Ovary (tissue), 3 donors: ENCODE measurements at regions not wholly inside any gene's neighbourhood (a gene's known extent, or its start where the extent isn't known, plus 50 kb on each side); places are given as distances from the start of the nearest gene placed in this dataset.
"Not testable (repeated sequence)": the region's sequence is repeated elsewhere in the genome, so short reads cannot be mapped to it uniquely, and the experiment has no call there.

Source experiments
- EP300 ChIP-seq: sonication (generic); formaldehyde crosslinking; IDR thresholded peaks from one replicate; pipeline ENCODE4 v1.6.1; 2017; ENCODE audit warnings: antibody characterized with exemption
- POLR2A ChIP-seq: fragments of 450-650 bp; IDR thresholded peaks from one replicate; pipeline ENCODE4 v1.6.1; 2017; ENCODE audit warnings: antibody characterized with exemption, mild to moderate bottlenecking, moderate library complexity
- TF ChIP-seq, protein P1 (sequence below), 3 donors: fragments of 450-650 bp in 2 of 3; fragments of 200-600 bp in 1 of 3; IDR thresholded peaks; one replicate each; pipeline versions ENCODE4 v1.5.1 to v1.8.0; 2016 to 2022; ENCODE audit warnings: antibody characterized with exemption in 3 of 3, mild to moderate bottlenecking in 1 of 3
- donor health status: DM: no; HTN: no; CAD: no.

DNA sequence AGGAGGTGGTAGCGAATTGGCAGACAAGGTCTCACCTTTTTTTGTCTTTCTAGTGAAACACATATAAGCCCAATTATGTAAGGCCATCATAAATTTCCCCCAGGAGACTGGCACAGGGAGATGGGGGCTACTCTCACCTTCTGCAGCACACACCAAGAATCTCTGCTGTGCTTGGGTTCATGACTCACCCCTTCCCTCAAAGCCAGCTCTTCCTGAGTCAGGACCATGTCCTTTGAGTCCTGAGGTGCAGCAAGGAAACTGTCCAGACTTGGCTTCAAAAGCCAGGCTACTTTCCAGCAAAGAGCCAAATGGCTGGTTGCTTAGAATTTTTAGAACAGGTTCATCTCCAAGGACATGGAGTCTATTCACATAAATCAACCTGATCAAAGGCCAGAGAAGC is 368.7 kb downstream of the BCL2L11 start:
- not testable (repeated sequence) for TF ChIP-seq POLR2A, EP300
- TF ChIP-seq, protein P1, sequence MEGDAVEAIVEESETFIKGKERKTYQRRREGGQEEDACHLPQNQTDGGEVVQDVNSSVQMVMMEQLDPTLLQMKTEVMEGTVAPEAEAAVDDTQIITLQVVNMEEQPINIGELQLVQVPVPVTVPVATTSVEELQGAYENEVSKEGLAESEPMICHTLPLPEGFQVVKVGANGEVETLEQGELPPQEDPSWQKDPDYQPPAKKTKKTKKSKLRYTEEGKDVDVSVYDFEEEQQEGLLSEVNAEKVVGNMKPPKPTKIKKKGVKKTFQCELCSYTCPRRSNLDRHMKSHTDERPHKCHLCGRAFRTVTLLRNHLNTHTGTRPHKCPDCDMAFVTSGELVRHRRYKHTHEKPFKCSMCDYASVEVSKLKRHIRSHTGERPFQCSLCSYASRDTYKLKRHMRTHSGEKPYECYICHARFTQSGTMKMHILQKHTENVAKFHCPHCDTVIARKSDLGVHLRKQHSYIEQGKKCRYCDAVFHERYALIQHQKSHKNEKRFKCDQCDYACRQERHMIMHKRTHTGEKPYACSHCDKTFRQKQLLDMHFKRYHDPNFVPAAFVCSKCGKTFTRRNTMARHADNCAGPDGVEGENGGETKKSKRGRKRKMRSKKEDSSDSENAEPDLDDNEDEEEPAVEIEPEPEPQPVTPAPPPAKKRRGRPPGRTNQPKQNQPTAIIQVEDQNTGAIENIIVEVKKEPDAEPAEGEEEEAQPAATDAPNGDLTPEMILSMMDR (IDR thresholded peaks at IDR 0.05) = not testable (repeated sequence)
